Smooth muscle cell (in vitro differentiated cells): ENCODE measurements at regions not wholly inside any gene's neighbourhood (a gene's known extent, or its start where the extent isn't known, plus 50 kb on each side); places are given as distances from the start of the nearest gene placed in this dataset.

Experiments
- DNase-seq: peaks from one replicate; lab custom pipeline; 2025; ENCODE audit not compliant: unreplicated experiment; lab: John Stamatoyannopoulos, UW
- H2AFZ ChIP-seq: fragments of 200-600 bp; sonication (generic); 2 replicates; pipeline ENCODE4 v1.6.0; 2016; ENCODE audit warnings: antibody characterized with exemption, low read depth, mild to moderate bottlenecking
- H3F3A ChIP-seq: fragments of 200-600 bp; sonication (generic); 2 replicates; pipeline ENCODE4 v1.6.0; 2017; ENCODE audit warnings: antibody characterized with exemption, low read depth
- H3K27ac ChIP-seq: fragments of 200-600 bp; sonication (generic); 2 replicates; pipeline ENCODE4 v1.5.1; 2016; ENCODE audit warnings: low read depth, mild to moderate bottlenecking
- H3K27me3 ChIP-seq: fragments of 200-600 bp; sonication (generic); 2 replicates; pipeline ENCODE4 v1.6.1; 2016; ENCODE audit warnings: low read depth, mild to moderate bottlenecking
- H3K36me3 ChIP-seq: fragments of 200-600 bp; sonication (generic); 2 replicates; pipeline ENCODE4 v1.5.1; 2016; ENCODE audit warnings: low read depth
- H3K4me1 ChIP-seq: fragments of 200-600 bp; sonication (generic); 2 replicates; pipeline ENCODE4 v1.5.1; 2016; ENCODE audit warnings: low read depth
- H3K4me2 ChIP-seq: fragments of 200-600 bp; sonication (generic); 2 replicates; pipeline ENCODE4 v1.6.0; 2016; ENCODE audit warnings: mild to moderate bottlenecking
- H3K4me3 ChIP-seq: fragments of 200-600 bp; sonication (generic); 2 replicates; pipeline ENCODE4 v1.5.1; 2016; ENCODE audit warnings: mild to moderate bottlenecking
- H3K79me2 ChIP-seq: fragments of 200-600 bp; sonication (generic); 2 replicates; pipeline ENCODE4 v1.6.0; 2016; ENCODE audit warnings: low read depth, mild to moderate bottlenecking
- H3K9ac ChIP-seq: fragments of 200-600 bp; sonication (generic); 2 replicates; pipeline ENCODE4 v1.6.0; 2016; ENCODE audit warnings: low read depth
- H3K9me3 ChIP-seq: fragments of 200-600 bp; sonication (generic); replicated peaks from 2 replicates; pipeline ENCODE4 v1.5.1; 2016; ENCODE audit warnings: low read depth
- H4K20me1 ChIP-seq: fragments of 200-600 bp; sonication (generic); 2 replicates; pipeline ENCODE4 v1.6.0; 2016; ENCODE audit warnings: low read depth
- WGBS: methylation state at CpG from one replicate; pipeline ENCODE4 v1.1.7; 2016; ENCODE audit warnings: low lambda C conversion rate; 5-methylcytosine and 5-hydroxymethylcytosine counted together
- TF ChIP-seq, protein P1 (sequence below): fragments of 200-600 bp; sonication (generic); IDR thresholded peaks from 2 replicates; pipeline ENCODE4 v1.5.1; 2017; ENCODE audit warnings: borderline replicate concordance, mild to moderate bottlenecking, antibody characterized with exemption; ENCODE audit not compliant: insufficient read depth, poor library complexity, severe bottlenecking

DNA sequence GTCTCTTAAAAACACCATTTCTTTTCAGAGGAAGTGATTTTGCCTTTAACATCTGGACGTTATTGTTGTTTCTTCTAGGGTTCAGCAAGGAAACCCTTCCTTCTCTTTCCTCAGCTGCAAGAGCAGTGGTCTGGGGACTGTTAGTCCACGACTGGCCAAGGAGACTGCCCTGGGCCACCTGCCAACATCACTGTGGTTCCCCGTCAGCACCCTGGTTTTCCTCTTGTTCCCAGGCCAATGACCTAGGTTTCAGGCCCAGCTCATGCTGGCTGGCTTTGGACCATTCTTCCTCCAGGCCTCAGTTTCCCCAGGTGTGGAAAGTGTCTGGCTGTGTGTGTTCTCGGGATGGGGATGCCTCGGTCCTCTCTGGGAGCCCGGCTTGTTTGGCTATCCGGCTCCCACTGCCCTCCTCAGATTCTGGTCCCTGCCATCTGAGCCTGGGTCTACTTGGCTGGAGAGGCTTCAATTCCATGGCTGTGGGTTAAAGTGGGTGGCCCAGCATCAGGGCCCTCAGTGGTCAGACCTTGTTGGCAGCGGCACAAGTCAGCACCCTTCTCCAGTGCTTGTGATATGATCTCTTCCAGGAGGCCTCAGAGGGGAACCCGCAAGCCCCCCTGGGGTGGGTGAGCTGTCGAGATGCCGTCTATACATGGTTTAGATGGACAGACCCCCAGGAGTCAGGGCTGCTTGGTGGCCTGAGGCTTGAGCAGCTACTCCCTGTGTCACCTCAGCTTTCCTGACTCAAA lies 234.3 kb upstream of the HS6ST1 start:
- DNase-seq: no peak

DNA sequence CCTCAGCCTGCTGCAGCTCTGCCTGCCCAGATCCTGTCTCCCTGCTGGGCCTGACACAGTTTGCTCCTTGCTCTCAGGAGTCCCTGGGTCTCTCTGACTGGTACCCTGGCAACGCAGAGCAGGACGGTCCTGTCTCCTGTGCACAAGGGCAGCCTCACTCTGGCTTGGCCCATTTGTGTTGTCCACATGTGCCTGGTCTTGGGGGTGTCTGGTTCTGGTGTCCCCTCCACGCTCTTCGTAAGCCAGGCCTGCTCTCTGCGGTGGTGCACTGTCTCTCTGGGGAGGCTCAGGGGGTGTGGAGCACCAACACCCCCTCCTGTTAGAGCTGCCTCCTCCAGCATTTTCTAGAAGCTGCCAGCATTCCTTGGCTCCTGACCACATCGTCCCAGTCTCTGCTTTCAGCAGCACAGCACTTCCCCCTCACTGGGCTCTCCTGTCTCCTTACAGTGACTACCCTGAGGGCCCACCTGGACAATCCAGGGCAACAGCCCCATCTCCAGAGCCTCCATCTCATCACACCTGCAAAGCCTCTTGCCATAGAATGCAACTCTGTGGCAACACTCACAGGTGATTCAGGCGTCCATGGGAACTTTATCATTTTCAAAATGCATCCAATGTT lies 235.6 kb upstream of the HS6ST1 start:
- no peaks in the 10 kb centered on the region for H4K20me1 ChIP-seq
- 93% methylated on average over 7 of the region's 7 CpGs for WGBS
- no peak overlapping the region for H3K27ac ChIP-seq

More for the DNA sequence above, 234.3 kb upstream of the HS6ST1 start:
- Histone ChIP-seq H4K20me1 (no peaks in the 10 kb centered on the region), H3K4me3 (no peak overlapping the region), H3K27me3 (no peaks in the 10 kb centered on the region), H3K9me3 (no peaks in the 10 kb centered on the region), H3K36me3 (no peaks in the 10 kb centered on the region), H3K27ac (no peak overlapping the region), H3F3A (no peaks in the 10 kb centered on the region), H3K4me1 (peaks cover 7% of the 10 kb centered on the region), H2AFZ (no peak overlapping the region), H3K4me2 (no peak overlapping the region), H3K9ac (no peak overlapping the region), H3K79me2 (no peaks in the 10 kb centered on the region)
- WGBS: 95% methylated on average over 11 of the region's 11 CpGs
- TF ChIP-seq, protein P1, sequence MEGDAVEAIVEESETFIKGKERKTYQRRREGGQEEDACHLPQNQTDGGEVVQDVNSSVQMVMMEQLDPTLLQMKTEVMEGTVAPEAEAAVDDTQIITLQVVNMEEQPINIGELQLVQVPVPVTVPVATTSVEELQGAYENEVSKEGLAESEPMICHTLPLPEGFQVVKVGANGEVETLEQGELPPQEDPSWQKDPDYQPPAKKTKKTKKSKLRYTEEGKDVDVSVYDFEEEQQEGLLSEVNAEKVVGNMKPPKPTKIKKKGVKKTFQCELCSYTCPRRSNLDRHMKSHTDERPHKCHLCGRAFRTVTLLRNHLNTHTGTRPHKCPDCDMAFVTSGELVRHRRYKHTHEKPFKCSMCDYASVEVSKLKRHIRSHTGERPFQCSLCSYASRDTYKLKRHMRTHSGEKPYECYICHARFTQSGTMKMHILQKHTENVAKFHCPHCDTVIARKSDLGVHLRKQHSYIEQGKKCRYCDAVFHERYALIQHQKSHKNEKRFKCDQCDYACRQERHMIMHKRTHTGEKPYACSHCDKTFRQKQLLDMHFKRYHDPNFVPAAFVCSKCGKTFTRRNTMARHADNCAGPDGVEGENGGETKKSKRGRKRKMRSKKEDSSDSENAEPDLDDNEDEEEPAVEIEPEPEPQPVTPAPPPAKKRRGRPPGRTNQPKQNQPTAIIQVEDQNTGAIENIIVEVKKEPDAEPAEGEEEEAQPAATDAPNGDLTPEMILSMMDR: no peak

DNA sequence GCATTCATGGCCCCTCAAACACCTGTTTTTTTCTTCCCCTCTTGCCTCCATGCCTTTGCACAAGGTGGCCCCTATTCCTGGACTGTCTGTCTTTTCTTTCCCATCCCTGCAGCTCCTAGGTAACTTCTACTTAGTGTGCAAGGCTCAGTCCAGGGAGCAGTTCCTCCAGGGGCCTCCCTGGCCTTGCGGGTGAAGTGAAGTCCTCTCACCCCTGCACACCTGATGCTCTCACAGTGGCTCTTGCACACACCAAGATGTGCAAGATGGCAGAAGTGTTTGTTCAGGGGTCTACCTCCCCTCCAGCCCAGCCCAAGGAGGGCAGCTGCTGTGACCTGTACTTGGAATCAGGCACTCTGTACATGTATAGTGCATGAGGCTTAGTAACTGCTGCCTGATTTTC lies 236.8 kb upstream of the HS6ST1 start:
- Histone ChIP-seq H3K27ac (no peak overlapping the region), H4K20me1 (no peaks in the 10 kb centered on the region), H3K9ac (no peak overlapping the region), H3K4me3 (no peak overlapping the region), H3K27me3 (no peaks in the 10 kb centered on the region), H3K9me3 (no peaks in the 10 kb centered on the region), H3K4me2 (no peak overlapping the region), H3K79me2 (no peaks in the 10 kb centered on the region), H3K36me3 (no peaks in the 10 kb centered on the region), H2AFZ (no peak overlapping the region), H3K4me1 (peaks cover 2% of the 10 kb centered on the region), H3F3A (no peaks in the 10 kb centered on the region)
- no peak for DNase-seq
- 100% methylated on average over 1 of the region's 1 CpG for WGBS
- TF ChIP-seq, protein P1: no peak

More for the DNA sequence above, 235.6 kb upstream of the HS6ST1 start:
- H3K4me1 ChIP-seq: peaks cover 7% of the 10 kb centered on the region
- no peak overlapping the region for H3K4me3 ChIP-seq
- H3K36me3 ChIP-seq: no peaks in the 10 kb centered on the region
- no peak overlapping the region for H2AFZ ChIP-seq
- no peak for DNase-seq
- no peaks in the 10 kb centered on the region for H3K27me3 ChIP-seq
- H3K4me2 ChIP-seq: no peak overlapping the region
- no peaks in the 10 kb centered on the region for H3K79me2 ChIP-seq
- H3K9me3 ChIP-seq: no peaks in the 10 kb centered on the region
- no peak overlapping the region for H3K9ac ChIP-seq
- H3F3A ChIP-seq: no peaks in the 10 kb centered on the region
- TF ChIP-seq, protein P1: no peak
